Right lobe of liver (tissue), 4 donors: ENCODE measurements at regions not wholly inside any gene's neighbourhood (a gene's known extent, or its start where the extent isn't known, plus 50 kb on each side); places are given as distances from the start of the nearest gene placed in this dataset.

Source experiments
- POLR2A ChIP-seq: fragments of 450-650 bp; IDR thresholded peaks from one replicate; pipeline ENCODE4 v1.6.1; 2017; ENCODE audit warnings: antibody characterized with exemption, mild to moderate bottlenecking
- TF ChIP-seq, protein P1 (sequence below), 4 donors: fragments of 200-600 bp in 3 of 4; fragments of 450-650 bp in 1 of 4; IDR thresholded peaks; one replicate each; pipeline versions ENCODE4 v1.5.1 to v1.8.0; 2016 to 2022; ENCODE audit warnings: antibody characterized with exemption in 4 of 4, mild to moderate bottlenecking in 2 of 4
- donor health status: DM: no; HTN: no; CAD: no.
- donor health status: DM: no; HTN: no; CAD: no.
- donor health status: DM: no; HTN: yes; CAD: no.

DNA sequence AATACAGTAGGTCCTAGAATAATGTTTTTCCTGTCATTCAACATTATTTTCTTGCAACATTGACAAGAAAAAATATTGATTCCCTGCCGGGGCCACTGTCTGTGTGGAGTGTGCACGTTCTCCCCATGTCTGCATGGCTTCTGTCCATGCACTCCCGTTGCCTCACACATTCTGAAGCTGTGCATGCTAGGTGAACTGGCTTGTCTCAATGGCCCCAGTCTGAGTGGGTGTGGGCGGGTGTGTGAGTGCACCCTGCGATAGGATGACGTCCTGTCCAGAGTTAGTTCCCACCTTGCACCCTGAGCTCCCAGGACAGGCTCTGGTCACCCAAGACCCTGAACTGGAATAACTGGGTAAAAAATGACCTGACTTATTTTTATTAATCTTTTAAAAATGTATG lies 186.1 kb downstream of the CAND1 start:
- TF ChIP-seq, protein P1, sequence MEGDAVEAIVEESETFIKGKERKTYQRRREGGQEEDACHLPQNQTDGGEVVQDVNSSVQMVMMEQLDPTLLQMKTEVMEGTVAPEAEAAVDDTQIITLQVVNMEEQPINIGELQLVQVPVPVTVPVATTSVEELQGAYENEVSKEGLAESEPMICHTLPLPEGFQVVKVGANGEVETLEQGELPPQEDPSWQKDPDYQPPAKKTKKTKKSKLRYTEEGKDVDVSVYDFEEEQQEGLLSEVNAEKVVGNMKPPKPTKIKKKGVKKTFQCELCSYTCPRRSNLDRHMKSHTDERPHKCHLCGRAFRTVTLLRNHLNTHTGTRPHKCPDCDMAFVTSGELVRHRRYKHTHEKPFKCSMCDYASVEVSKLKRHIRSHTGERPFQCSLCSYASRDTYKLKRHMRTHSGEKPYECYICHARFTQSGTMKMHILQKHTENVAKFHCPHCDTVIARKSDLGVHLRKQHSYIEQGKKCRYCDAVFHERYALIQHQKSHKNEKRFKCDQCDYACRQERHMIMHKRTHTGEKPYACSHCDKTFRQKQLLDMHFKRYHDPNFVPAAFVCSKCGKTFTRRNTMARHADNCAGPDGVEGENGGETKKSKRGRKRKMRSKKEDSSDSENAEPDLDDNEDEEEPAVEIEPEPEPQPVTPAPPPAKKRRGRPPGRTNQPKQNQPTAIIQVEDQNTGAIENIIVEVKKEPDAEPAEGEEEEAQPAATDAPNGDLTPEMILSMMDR (IDR thresholded peaks at IDR 0.05) = no peak
- TF ChIP-seq POLR2A = no peak
